ENCODE measurements at regions not wholly inside any gene's neighbourhood (a gene's known extent, or its start where the extent isn't known, plus 50 kb on each side); places are given as distances from the start of the nearest gene placed in this dataset.

DNA sequence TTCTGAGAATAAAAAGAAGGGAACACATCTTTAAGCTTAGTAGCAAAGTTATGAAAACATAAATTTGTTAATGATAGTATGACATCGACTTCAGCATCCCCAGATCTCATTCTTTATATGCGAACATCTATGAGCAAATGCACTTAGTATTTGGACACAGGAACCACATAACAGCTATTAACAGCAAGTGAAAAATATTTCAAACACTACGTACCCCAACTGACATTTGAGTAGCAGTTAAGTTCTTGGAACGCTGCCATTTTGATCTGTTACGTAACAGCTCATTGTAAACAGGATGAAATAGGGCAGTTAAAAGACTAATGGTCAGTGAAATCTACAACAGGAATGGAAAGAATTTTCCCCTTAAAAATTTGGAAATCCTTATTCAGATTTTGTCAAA, 428.9 kb downstream of the TNS3 start:
- CTCF ChIA-PET = interaction anchor here (0.6 to 1.7 kb wide), 6 partner anchors 9 to 1235 kb away, joined by 3 to 5 read pairs (median 3); no protein-coding TSS in a partner anchor
- DNase-seq (ENCODE audit: low read depth, low spot score) = peak; percentile 91
- POLR2A ChIA-PET = interaction anchor here (1.1 kb wide), 1 partner anchor 9 kb away, joined by 4 read pairs; no protein-coding TSS in a partner anchor
- TF ChIP-seq, protein P1, sequence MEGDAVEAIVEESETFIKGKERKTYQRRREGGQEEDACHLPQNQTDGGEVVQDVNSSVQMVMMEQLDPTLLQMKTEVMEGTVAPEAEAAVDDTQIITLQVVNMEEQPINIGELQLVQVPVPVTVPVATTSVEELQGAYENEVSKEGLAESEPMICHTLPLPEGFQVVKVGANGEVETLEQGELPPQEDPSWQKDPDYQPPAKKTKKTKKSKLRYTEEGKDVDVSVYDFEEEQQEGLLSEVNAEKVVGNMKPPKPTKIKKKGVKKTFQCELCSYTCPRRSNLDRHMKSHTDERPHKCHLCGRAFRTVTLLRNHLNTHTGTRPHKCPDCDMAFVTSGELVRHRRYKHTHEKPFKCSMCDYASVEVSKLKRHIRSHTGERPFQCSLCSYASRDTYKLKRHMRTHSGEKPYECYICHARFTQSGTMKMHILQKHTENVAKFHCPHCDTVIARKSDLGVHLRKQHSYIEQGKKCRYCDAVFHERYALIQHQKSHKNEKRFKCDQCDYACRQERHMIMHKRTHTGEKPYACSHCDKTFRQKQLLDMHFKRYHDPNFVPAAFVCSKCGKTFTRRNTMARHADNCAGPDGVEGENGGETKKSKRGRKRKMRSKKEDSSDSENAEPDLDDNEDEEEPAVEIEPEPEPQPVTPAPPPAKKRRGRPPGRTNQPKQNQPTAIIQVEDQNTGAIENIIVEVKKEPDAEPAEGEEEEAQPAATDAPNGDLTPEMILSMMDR (IDR thresholded peaks at IDR 0.05; ENCODE audit: insufficient read depth, low read length, missing control alignments) = no peak
- H3K4me3 ChIP-seq (ENCODE audit: low read depth, low read length) = no peak overlapping the region

DNA sequence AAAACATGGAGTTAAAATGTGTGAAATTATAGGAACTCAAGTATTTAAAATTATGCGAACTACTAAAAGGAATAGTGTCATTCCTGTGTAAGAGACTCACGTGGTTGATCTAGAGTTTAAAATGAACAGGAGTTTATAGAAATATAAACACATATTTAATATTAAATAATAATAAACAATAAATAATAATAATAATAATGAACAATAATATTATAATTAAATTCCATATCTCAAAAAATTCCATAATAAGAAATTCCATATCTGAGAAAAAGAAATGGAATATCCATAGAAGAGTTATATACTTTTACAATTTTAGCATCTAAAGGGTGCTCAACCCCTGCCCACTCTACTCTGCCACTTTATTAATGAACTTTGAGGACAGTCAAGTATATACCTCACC, 429.6 kb downstream of the TNS3 start:
- no peak for DNase-seq (ENCODE audit: low read depth, low spot score)
- CTCF ChIA-PET = interaction anchor here (1.1 to 1.6 kb wide), 4 partner anchors 8 to 377 kb away, joined by 3 to 5 read pairs (median 3); no protein-coding TSS in a partner anchor
- no peak overlapping the region for H3K4me3 ChIP-seq (ENCODE audit: low read depth, low read length)
- POLR2A ChIA-PET = no interaction called here
- TF ChIP-seq, protein P1 (IDR thresholded peaks at IDR 0.05; ENCODE audit: insufficient read depth, low read length, missing control alignments) = no peak

DNA sequence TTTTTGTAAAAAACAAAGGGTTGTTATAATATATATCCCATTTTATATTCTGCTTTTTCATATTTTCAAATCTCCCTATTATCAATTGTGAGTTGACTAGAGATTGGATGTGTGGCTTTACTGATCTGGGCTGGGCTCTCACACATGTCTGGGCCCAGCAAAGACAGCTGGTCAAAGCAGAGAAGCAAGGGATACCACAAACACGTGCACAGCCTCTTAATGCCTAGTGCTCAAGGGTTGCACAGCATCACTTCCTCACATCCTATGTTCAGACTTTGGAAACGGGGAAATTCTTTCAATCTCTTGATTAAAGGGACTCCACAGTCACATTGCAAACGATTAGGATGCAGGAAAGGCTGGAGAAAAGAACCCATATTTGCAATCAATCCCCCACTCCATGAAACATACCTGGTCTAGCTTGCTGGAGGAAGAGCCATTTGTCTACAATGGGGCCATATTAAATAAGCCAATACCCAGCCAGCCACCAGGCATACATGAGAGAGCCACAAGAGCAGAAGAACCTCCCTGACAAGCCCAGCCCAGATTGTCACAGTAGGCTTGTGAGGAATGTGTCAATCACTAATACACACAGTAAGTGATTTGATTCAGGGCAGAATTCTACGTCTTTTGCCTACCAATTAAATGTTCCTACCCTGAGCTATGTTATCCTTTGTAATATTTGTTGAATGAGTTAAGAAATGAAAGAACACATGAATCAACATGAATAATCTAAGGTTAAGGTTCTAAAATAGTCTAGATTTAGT, 431.2 kb downstream of the TNS3 start:
- ChIA-PET CTCF (interaction anchor here (0.6 to 1.1 kb wide), 2 partner anchors 17 to 22 kb away, joined by 3 read pairs; no protein-coding TSS in a partner anchor), POLR2A (no interaction called here)
- no peak overlapping the region for H3K4me3 ChIP-seq (ENCODE audit: low read depth, low read length)
- DNase-seq (ENCODE audit: low read depth, low spot score) = no peak
- TF ChIP-seq, protein P1 (IDR thresholded peaks at IDR 0.05; ENCODE audit: insufficient read depth, low read length, missing control alignments) = no peak

GRCh38 chr7:47149971-47150370, 431.9 kb downstream of the TNS3 start:
- no peak for DNase-seq (ENCODE audit: low read depth, low spot score)
- TF ChIP-seq, protein P1 (IDR thresholded peaks at IDR 0.05; ENCODE audit: insufficient read depth, low read length, missing control alignments) = no peak
- CTCF ChIA-PET = no interaction called here

DNA sequence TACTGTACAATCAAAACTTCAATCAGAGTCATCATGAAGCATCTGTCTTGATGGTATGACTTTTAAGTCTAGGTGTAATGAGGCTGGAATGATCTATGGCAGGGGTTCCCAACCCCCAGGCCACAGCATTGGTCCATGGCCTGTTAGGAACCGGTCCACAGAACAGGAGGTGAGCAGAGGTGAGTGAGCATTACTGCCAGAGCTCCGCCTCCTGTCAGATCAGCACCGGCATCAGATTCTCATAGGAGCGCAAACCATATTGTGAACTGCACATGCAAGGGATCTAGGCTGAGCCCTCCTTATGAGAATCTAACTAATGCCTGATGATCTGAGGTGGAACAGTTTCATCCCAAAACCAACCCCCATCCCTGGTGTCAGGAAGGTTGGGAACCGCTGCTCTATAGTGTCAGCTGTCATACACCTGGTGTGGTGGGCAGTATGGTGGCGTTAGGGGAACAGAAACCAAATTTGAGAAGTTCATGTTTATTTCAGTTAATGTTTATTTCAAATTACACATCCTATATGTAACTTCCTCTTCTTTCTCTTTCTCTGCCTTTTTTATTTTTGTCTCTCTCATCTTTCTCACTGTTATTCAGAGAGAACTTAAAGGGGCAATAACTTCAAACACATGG, 432.6 kb downstream of the TNS3 start:
- POLR2A ChIA-PET = no interaction called here

More at GRCh38 chr7:47149971-47150370, 431.9 kb downstream of the TNS3 start:
- no peak overlapping the region for H3K4me3 ChIP-seq (ENCODE audit: low read depth, low read length)
- POLR2A ChIA-PET = no interaction called here

More for the DNA sequence above, 432.6 kb downstream of the TNS3 start:
- TF ChIP-seq, protein P1 (IDR thresholded peaks at IDR 0.05; ENCODE audit: insufficient read depth, low read length, missing control alignments) = no peak
- CTCF ChIA-PET = no interaction called here
- DNase-seq (ENCODE audit: low read depth, low spot score) = no peak
- H3K4me3 ChIP-seq (ENCODE audit: low read depth, low read length) = no peak overlapping the region

Measured in AG04449 (cell line).